Colonic mucosa (tissue), 4 donors: ENCODE measurements at regions not wholly inside any gene's neighbourhood (a gene's known extent, or its start where the extent isn't known, plus 50 kb on each side); places are given as distances from the start of the nearest gene placed in this dataset.
"Not testable (repeated sequence)": the region's sequence is repeated elsewhere in the genome, so short reads cannot be mapped to it uniquely, and the experiment has no call there.

Source experiments
- DNase-seq: peaks from one replicate; pipeline ENCODE4 v3.0.0-alpha.2; 2020
- H3K27ac ChIP-seq: fragments of 200-600 bp; one replicate; pipeline ENCODE4 v1.8.0; 2021
- H3K27me3 ChIP-seq: fragments of 200-600 bp; one replicate; pipeline ENCODE4 v1.8.0; 2021
- H3K36me3 ChIP-seq: fragments of 200-600 bp; one replicate; pipeline ENCODE4 v1.8.0; 2021
- H3K4me1 ChIP-seq: fragments of 200-600 bp; one replicate; pipeline ENCODE4 v1.8.0; 2021; ENCODE audit warnings: mild to moderate bottlenecking
- H3K4me3 ChIP-seq: fragments of 200-600 bp; one replicate; pipeline ENCODE4 v1.8.0; 2021
- H3K9ac ChIP-seq, 2 donors: one replicate each; pipeline ENCODE4 v1.7.0; 2013; ENCODE audit warnings: control low read depth in 2 of 2, low read depth in 2 of 2, low read length in 2 of 2
- H3K9me3 ChIP-seq: fragments of 200-600 bp; one replicate; pipeline ENCODE4 v1.8.0; 2021
- intact Hi-C: fragments of 100-400 bp; cut with DNase I; formaldehyde crosslinking; loops from one replicate; pipeline ENCODE4 v1.14.1; 2022
- TF ChIP-seq, protein P1 (sequence below): fragments of 200-600 bp; IDR thresholded peaks from one replicate; pipeline ENCODE4 v1.8.0; 2022; ENCODE audit warnings: antibody characterized with exemption, mild to moderate bottlenecking
- donor health status: healthy.
- donor health status: DM: no; HTN: no; CAD: no.
- donor health status: DM: no; HTN: no; CAD: no.

DNA sequence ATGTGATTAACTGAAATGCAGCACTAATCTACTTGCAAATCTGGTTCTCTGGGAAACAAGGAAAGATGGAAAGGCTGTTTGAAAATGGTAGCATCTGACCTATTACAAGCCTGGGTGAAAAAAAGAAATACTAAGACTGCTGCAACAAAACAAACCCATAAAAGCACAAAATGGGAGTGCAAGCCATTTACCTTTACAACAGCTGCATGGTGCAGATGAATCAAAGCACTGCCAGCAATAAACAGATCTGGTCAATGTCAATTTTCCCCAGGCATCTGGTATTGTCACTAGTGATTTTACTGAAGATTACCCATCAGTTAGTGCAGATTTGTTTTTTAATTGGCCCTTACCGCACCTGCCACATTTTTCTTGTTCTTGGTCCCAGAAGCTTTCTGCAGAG, 1341.7 kb downstream of the PLA2G4A start:
- no peak for DNase-seq
- Histone ChIP-seq H3K4me1 (no peaks in the 10 kb centered on the region), H3K27me3 (no peaks in the 10 kb centered on the region)

DNA sequence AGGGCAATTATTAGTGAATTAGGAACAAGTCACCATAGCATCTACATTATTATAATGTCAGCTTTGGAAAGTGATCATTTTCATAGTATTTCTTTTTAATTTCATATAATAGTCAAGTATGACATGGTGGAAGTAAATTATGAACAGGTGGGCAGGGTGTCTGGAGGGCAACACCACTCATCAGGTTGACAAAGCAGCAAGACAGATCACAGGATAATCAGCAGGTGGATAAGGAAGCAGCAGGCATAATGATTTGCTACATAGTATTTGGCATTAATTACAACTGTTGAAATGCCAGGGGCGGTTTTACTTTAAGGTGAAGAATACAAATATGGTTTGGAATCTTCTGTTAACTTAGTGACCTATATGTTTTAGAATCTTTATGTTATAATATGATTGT, 1342.2 kb downstream of the PLA2G4A start:
- Histone ChIP-seq H3K9ac (no peak overlapping the region), H3K4me3 (no peak overlapping the region), H3K9me3 (no peaks in the 10 kb centered on the region), H3K27me3 (no peaks in the 10 kb centered on the region), H3K4me1 (no peaks in the 10 kb centered on the region), H3K36me3 (no peaks in the 10 kb centered on the region), H3K27ac (no peak overlapping the region)
- no peak for DNase-seq
- intact Hi-C loops = no loop called here
- TF ChIP-seq, protein P1, sequence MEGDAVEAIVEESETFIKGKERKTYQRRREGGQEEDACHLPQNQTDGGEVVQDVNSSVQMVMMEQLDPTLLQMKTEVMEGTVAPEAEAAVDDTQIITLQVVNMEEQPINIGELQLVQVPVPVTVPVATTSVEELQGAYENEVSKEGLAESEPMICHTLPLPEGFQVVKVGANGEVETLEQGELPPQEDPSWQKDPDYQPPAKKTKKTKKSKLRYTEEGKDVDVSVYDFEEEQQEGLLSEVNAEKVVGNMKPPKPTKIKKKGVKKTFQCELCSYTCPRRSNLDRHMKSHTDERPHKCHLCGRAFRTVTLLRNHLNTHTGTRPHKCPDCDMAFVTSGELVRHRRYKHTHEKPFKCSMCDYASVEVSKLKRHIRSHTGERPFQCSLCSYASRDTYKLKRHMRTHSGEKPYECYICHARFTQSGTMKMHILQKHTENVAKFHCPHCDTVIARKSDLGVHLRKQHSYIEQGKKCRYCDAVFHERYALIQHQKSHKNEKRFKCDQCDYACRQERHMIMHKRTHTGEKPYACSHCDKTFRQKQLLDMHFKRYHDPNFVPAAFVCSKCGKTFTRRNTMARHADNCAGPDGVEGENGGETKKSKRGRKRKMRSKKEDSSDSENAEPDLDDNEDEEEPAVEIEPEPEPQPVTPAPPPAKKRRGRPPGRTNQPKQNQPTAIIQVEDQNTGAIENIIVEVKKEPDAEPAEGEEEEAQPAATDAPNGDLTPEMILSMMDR = no peak

More for the DNA sequence above, 1341.7 kb downstream of the PLA2G4A start:
- intact Hi-C loops = no loop called here
- Histone ChIP-seq H3K36me3 (no peaks in the 10 kb centered on the region), H3K9me3 (no peaks in the 10 kb centered on the region), H3K27ac (no peak overlapping the region), H3K9ac (no peak overlapping the region), H3K4me3 (no peak overlapping the region)
- TF ChIP-seq, protein P1 = no peak

DNA sequence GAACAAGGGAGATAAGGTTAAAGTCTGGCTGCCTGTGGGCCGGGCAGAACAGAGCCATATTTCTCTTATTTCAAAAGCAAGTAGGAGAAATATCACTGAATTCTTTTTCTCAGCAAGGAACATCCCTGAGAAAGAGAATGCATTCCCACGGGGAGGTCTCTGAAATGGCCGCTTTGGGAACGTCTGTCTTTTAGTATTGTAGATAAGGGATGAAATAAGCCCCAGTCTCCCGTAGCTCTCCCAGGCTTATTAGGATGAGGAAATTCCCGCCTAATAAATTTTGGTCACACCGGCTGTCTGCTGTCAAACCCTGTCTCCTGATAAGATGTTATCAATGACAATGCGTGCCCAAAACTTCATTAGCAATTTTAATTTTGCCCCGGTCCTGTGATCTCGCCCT, 1353.3 kb downstream of the PLA2G4A start:
- H3K36me3 ChIP-seq, H3K27me3 ChIP-seq, H3K9me3 ChIP-seq, H3K27ac ChIP-seq, H3K9ac ChIP-seq, H3K4me3 ChIP-seq, H3K4me1 ChIP-seq, intact Hi-C loops, DNase-seq: not testable (repeated sequence)

DNA sequence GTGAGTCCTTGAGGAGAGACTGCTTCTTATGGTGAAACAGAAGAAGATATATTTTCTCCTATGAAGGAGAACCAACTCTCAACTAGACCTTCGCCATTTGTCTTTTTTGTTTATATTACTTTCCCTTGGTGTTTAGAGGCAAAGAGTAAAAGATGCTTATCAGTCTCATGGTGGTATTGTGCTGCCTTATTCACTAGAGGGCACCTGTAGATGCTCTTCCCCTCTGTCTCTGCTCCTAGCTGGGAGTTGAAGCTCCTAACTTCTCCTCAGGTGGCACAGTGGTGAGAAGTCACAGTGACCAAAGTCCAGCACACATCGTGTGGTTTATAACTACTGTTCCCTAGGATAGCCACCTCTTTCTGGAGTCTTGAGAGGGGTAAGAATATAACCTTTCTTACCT, 1359.6 kb downstream of the PLA2G4A start:
- Histone ChIP-seq H3K4me1 (no peaks in the 10 kb centered on the region), H3K4me3 (no peak overlapping the region), H3K9me3 (no peaks in the 10 kb centered on the region), H3K27ac (no peak overlapping the region), H3K36me3 (no peaks in the 10 kb centered on the region), H3K27me3 (no peaks in the 10 kb centered on the region), H3K9ac (no peak overlapping the region)
- TF ChIP-seq, protein P1 = no peak
- intact Hi-C loops = no loop called here
- DNase-seq = no peak

DNA sequence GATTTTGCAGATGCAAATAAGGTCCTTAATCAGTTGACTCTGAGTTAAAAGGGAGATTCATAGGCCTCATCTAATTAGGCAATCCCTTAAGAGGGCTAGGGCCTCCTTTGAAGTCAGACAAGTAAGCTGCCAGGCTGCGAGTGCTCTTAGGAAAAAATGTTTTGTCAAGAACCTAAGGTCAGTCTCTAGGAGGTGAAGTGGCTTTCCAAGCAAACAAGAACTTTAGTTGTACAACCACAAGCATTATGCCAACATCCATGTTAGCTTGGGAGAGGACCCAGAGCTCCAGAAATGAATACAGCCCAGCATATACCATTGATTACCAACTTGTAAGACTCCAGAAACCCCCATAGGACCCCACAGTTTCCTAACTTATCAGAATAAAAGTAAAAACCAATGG, 1366.2 kb downstream of the PLA2G4A start:
- Histone ChIP-seq H3K9ac (no peak overlapping the region), H3K27ac (no peak overlapping the region), H3K9me3 (no peaks in the 10 kb centered on the region), H3K4me3 (no peak overlapping the region), H3K36me3 (no peaks in the 10 kb centered on the region), H3K27me3 (no peaks in the 10 kb centered on the region), H3K4me1 (no peaks in the 10 kb centered on the region)
- intact Hi-C loops = no loop called here
- no peak for DNase-seq
- TF ChIP-seq, protein P1 = no peak

DNA sequence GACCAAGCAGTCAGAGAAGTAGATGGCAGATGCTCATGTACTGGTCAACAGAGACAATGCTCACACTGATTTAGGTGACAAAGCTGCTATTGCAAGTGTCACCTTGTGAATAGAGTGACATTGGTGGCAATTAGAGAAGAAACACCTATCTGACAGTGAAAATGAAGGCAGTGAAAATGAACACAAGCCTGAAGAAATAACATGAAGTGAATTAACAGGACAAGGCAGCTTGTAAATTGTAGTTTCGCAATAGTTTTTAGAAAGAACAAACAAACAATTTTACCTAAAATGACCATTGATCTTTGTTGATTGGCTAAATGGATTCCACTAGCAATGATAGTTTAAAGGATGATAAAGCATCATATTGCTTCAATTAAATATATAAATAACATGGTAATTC, 1389.5 kb downstream of the PLA2G4A start:
- no peak overlapping the region for H3K4me3 ChIP-seq
- TF ChIP-seq, protein P1 = no peak
- H3K4me1 ChIP-seq = no peaks in the 10 kb centered on the region
- intact Hi-C loops = no loop called here
- no peak overlapping the region for H3K27ac ChIP-seq
- no peak for DNase-seq
- H3K27me3 ChIP-seq = no peaks in the 10 kb centered on the region
- H3K36me3 ChIP-seq = no peaks in the 10 kb centered on the region
- H3K9me3 ChIP-seq = no peaks in the 10 kb centered on the region
- no peak overlapping the region for H3K9ac ChIP-seq
